ENCODE measurements at regions not wholly inside any gene's neighbourhood (a gene's known extent, or its start where the extent isn't known, plus 50 kb on each side); places are given as distances from the start of the nearest gene placed in this dataset.

DNA sequence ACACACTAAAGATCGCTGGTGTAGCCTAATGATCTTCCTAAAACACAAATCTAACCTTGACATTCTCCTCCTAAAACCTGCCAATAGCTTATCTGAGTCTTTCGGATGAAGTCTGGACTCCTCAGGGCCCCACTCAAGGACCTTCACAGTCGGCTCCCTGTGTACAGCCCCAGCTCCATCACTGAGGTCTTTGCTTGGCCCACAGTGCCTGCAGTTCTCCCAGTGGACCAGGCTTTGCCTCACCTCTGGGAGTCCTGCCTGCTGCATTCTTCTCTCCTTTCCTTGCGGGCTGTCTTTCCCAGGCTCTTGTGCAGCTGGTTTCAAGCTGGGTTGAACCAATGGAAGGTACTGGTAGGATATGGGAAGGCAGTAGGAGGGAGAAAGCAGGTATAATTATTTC is 122.6 kb upstream of the FERMT1 start:
- TF ChIP-seq RAD21 (IDR thresholded peaks at IDR 0.05; ENCODE audit: insufficient read depth, low read depth, low read length) (no peak), RCOR1 (conservative IDR thresholded peaks at IDR 0.05; ENCODE audit: low read depth, low read length) (no peak), EZH2 (IDR thresholded peaks at IDR 0.05; ENCODE audit: borderline replicate concordance, control insufficient read depth, low read depth, low read length) (no peak)

All from GM12878 (cell line).